ENCODE measurements at regions not wholly inside any gene's neighbourhood (a gene's known extent, or its start where the extent isn't known, plus 50 kb on each side); places are given as distances from the start of the nearest gene placed in this dataset.

DNA sequence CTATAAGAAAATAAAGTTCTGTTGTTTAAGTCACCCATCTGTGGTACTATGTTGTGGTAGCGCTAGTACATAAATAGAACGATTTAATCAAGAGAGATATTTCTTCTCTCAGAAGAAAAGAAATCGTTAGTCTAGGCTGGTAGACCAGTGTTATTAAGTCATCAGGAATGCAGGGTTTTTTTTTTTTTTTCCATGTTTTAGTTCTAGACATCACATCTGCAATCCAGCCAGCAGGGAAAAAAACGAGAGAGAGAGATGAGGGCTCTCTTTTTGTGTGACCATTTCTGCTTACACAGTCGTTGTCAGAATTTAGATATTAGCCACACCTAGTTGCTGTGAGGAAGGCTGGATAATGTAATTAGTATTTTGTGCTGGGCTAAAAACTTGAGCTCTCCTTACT lies 417.4 kb downstream of the TMA16 start:
- TF ChIP-seq, protein P1, sequence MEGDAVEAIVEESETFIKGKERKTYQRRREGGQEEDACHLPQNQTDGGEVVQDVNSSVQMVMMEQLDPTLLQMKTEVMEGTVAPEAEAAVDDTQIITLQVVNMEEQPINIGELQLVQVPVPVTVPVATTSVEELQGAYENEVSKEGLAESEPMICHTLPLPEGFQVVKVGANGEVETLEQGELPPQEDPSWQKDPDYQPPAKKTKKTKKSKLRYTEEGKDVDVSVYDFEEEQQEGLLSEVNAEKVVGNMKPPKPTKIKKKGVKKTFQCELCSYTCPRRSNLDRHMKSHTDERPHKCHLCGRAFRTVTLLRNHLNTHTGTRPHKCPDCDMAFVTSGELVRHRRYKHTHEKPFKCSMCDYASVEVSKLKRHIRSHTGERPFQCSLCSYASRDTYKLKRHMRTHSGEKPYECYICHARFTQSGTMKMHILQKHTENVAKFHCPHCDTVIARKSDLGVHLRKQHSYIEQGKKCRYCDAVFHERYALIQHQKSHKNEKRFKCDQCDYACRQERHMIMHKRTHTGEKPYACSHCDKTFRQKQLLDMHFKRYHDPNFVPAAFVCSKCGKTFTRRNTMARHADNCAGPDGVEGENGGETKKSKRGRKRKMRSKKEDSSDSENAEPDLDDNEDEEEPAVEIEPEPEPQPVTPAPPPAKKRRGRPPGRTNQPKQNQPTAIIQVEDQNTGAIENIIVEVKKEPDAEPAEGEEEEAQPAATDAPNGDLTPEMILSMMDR (IDR thresholded peaks at IDR 0.05; ENCODE audit: low read depth, low read length) = no peak

DNA sequence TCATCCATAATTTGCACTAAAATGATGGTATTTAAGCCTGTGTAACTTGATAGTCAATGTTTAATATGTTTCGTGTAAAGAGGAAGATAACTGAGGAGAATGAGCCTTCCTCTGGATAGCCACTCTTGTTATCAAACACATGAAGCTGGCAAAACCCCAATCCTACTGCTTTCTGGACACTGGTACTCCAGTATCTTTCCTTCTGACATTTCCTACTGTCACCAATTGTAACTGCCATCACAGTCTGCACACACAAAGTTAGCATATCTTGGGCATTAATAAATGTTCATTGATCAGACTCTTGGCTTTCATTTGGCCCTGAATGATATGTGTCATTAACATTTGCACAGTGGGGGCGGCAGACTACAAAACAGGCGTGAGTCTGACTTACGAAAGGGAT lies 419.1 kb downstream of the TMA16 start:
- DNase-seq (ENCODE audit: extremely low read depth, low read depth) = no peak
- TF ChIP-seq, protein P1 (IDR thresholded peaks at IDR 0.05; ENCODE audit: low read depth, low read length) = no peak

More for the DNA sequence above, 417.4 kb downstream of the TMA16 start:
- DNase-seq (ENCODE audit: extremely low read depth, low read depth) = no peak

DNA sequence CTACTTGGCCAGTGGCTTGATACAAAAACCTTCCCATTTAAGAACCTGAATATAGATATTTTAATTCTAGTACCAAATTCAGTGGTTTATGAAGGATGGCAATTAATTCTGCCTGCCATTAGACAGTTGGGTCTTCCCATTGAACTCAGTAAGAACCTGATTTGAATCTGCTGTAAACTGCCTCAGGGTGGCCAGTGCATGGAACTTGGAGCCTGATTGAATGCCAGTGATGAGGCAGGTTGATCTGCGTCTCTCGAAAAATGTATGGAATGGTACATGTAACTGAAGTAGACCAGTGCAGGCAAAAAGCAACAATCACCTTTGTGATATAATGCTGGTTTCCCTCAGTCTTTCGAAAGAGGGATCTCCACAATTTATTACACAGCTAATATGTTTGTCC lies 421.4 kb downstream of the TMA16 start:
- DNase-seq (ENCODE audit: extremely low read depth, low read depth) = no peak
- TF ChIP-seq, protein P1 (IDR thresholded peaks at IDR 0.05; ENCODE audit: low read depth, low read length) = no peak

DNA sequence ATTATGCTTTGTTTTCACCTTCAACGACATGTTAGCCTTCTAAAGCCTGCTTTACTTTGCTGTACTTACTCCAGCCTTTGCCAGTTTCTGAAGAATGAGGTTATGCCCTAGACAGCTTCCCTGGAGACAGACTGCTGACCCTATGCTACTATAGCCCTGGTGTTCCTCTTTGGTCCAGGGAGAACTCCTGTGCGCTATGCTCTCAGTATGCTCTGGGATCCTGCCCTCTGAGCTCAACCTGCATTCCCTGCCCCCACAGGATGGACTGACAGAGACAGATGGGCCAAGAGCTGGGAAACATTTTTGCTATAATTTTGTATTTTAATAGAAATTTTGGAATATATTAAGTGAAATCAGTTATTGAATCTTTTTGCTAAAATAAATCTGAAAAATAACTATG lies 425.9 kb downstream of the TMA16 start:
- TF ChIP-seq, protein P1 (IDR thresholded peaks at IDR 0.05; ENCODE audit: low read depth, low read length) = no peak
- DNase-seq (ENCODE audit: extremely low read depth, low read depth) = no peak

DNA sequence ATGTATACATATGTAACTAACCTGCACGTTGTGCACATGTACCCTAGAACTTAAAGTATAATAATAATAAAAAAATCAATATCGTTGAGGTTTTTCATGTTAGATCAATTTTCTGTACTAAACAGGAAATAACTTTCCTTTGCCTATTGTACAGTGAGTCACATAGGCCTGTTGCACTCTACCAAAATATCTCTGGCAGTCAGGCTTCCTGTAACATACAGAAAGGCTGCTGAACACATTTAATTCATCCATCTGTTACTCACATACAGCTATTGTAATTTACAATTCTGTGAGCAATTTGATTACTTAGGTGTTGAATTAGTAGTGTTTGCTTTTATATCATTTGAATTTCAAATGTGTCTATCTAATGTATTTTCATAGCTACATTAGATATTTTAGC lies 427.8 kb downstream of the TMA16 start:
- TF ChIP-seq, protein P1 (IDR thresholded peaks at IDR 0.05; ENCODE audit: low read depth, low read length) = no peak
- no peak for DNase-seq (ENCODE audit: extremely low read depth, low read depth)

DNA sequence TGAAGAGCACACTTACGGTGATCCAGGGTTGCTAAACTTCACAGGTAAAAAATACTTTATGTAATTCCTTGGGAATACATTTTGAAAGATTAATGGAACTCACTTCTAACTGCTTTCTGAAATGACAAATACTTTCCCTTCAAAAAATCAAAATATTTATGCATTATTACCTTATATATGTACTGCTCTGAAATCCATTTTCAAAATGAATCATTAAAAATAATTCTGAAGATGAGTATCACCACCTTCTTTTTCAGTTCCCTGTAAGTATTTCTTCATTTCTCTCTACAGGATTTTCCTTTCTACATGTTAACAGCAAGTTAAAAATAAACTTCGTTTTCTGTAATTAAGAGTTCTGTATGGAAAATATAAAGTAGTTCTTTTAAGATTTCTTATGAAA lies 428.6 kb downstream of the TMA16 start:
- TF ChIP-seq, protein P1 (IDR thresholded peaks at IDR 0.05; ENCODE audit: low read depth, low read length) = no peak
- no peak for DNase-seq (ENCODE audit: extremely low read depth, low read depth)

DNA sequence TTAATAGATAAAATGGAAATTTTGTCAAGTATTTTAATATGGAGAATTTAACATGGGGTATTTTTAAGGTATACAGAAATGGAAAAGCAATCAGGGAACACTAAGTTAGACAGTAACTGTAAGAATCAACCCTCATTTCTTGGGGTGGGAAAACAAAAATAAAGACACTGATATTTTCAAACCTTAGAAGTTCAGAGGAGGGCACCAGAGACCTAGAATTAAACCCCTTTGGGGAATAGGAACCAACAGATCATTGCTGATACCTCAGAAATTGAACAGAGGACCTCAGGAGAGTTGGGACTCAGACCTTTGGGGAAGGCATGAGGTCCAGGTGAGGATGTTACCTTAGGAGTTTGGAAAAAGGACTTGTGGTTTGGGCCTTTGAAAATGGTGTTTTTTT lies 435.6 kb downstream of the TMA16 start:
- DNase-seq (ENCODE audit: extremely low read depth, low read depth) = no peak
- TF ChIP-seq, protein P1 (IDR thresholded peaks at IDR 0.05; ENCODE audit: low read depth, low read length) = no peak

All from AG09319 (cell line).